Motor neuron (in vitro differentiated cells): ENCODE measurements at regions not wholly inside any gene's neighbourhood (a gene's known extent, or its start where the extent isn't known, plus 50 kb on each side); places are given as distances from the start of the nearest gene placed in this dataset.

ENCODE experiments used
- ATAC-seq, 8 experiments: fragments of 200-7000 bp; cut with Tn5 transposase; replicated peaks in 6 of 8; 2 replicates each; pipeline ENCODE4 v1.8.0; 2021; ENCODE audit warnings: mild to moderate bottlenecking in 8 of 8, moderate library complexity in 8 of 8
- H3K27ac ChIP-seq, 2 donors: fragments of 250-450 bp; sonication (Bioruptor Pico); 2 replicates each; pipeline ENCODE4 v1.9.0; 2021; ENCODE audit warnings: antibody characterized with exemption in 2 of 2, mild to moderate bottlenecking in 2 of 2, moderate library complexity in 1 of 2
- H3K4me1 ChIP-seq, 2 donors: fragments of 250-450 bp; sonication (Bioruptor Pico); replicated peaks in 1 of 2; 2 replicates each; pipeline ENCODE4 v1.6.1; 2021; ENCODE audit warnings: antibody characterized with exemption in 2 of 2, mild to moderate bottlenecking in 2 of 2, moderate library complexity in 1 of 2
- H3K4me3 ChIP-seq, 5 donors: fragments of 250-450 bp; sonication (Bioruptor Pico); 2 replicates each; pipeline ENCODE4 v1.9.0; 2021; ENCODE audit warnings: antibody characterized with exemption in 5 of 5, mild to moderate bottlenecking in 5 of 5, moderate library complexity in 4 of 5
- WGBS, 10 experiments: fragments of 450-650 bp; shearing (Covaris generic); methylation state at CpG; one replicate each; pipeline ENCODE4 v1.0.0; 2022; 5-methylcytosine and 5-hydroxymethylcytosine counted together
- in situ Hi-C, 9 experiments: fragments of 400-800 bp; cut with MboI; loops; one replicate each; pipeline ENCODE4 v1.15.0; 2021; ENCODE audit warnings: low sequenced_read_pairs in 9 of 9, low pct_unique_long_range_greater_than_20kb in 2 of 9; ENCODE audit not compliant: unreplicated experiment in 9 of 9

- 35 to 100% (median 90%) methylated on average over 1 to 3 of the region's 5 CpGs; no CpG with 5 or more reads in 5 of the 10 experiments for WGBS, 10 experiments
- Histone ChIP-seq H3K4me3 (no peak overlapping the region), H3K27ac (no peak overlapping the region), H3K4me1 (no peaks in the 10 kb centered on the region)
- no peak for ATAC-seq
- in situ Hi-C loops, result no loop called here
Observed at GRCh38 chr20:24835195-24835594, 113.9 kb upstream of the CST7 start.

- in situ Hi-C loops, result no loop called here
- Histone ChIP-seq H3K4me1 (no peaks in the 10 kb centered on the region), H3K27ac (no peak overlapping the region), H3K4me3 (no peak overlapping the region)
- ATAC-seq, result no peak
- 100% methylated on average over 1 of the region's 3 CpGs; no CpG with 5 or more reads in 8 of the 10 experiments for WGBS, 10 experiments
Observed at GRCh38 chr20:24836041-24836533, 113.0 kb upstream of the CST7 start.

- Histone ChIP-seq H3K4me3 (no peak overlapping the region), H3K27ac (no peak overlapping the region), H3K4me1 (no peaks in the 10 kb centered on the region)
- WGBS, 10 experiments, result 60 to 85% (median 71%) methylated on average over 1 to 8 of the region's 9 CpGs; no CpG with 5 or more reads in 2 of the 10 experiments
- ATAC-seq, result no peak
- in situ Hi-C loops, result no loop called here
Observed at GRCh38 chr20:24836661-24837299, 112.3 kb upstream of the CST7 start.

GRCh38 chr20:24837781-24838450, 111.2 kb upstream of the CST7 start:
- H3K4me3 ChIP-seq, result no peak overlapping the region
- no peaks in the 10 kb centered on the region for H3K4me1 ChIP-seq
- H3K27ac ChIP-seq, result no peak overlapping the region
- in situ Hi-C loops, result no loop called here
- 70 to 100% (median 86%) methylated on average over 2 to 7 of the region's 7 CpGs; no CpG with 5 or more reads in 2 of the 10 experiments for WGBS, 10 experiments
- ATAC-seq, result no peak

GRCh38 chr20:24838546-24839535, 110.2 kb upstream of the CST7 start:
- Histone ChIP-seq H3K4me3 (no peak overlapping the region), H3K4me1 (no peaks in the 10 kb centered on the region), H3K27ac (no peak overlapping the region)
- 0 to 93% (median 70%) methylated on average over 1 to 7 of the region's 8 CpGs; no CpG with 5 or more reads in 1 of the 10 experiments for WGBS, 10 experiments
- in situ Hi-C loops, result no loop called here
- no peak for ATAC-seq

GRCh38 chr20:24840121-24840713, 108.9 kb upstream of the CST7 start:
- H3K4me3 ChIP-seq, result no peak overlapping the region
- in situ Hi-C loops, result no loop called here
- H3K27ac ChIP-seq, result no peak overlapping the region
- WGBS, 10 experiments, result 11 to 65% (median 50%) methylated on average over 1 to 8 of the region's 8 CpGs; no CpG with 5 or more reads in 3 of the 10 experiments
- ATAC-seq, result no peak
- H3K4me1 ChIP-seq, result no peaks in the 10 kb centered on the region

GRCh38 chr20:24842274-24842917, 106.7 kb upstream of the CST7 start:
- 33 to 84% (median 65%) methylated on average over 2 to 7 of the region's 12 CpGs; no CpG with 5 or more reads in 2 of the 10 experiments for WGBS, 10 experiments
- Histone ChIP-seq H3K4me3 (no peak overlapping the region), H3K4me1 (no peaks in the 10 kb centered on the region), H3K27ac (no peak overlapping the region)
- in situ Hi-C loops, result no loop called here
- peak in 3 of 8 experiments; percentile 38 to 72 (median 71) for ATAC-seq

GRCh38 chr20:24842918-24843715, 106.0 kb upstream of the CST7 start:
- Histone ChIP-seq H3K4me3 (no peak overlapping the region), H3K27ac (no peak overlapping the region), H3K4me1 (no peaks in the 10 kb centered on the region)
- WGBS, 10 experiments, result 25 to 93% (median 64%) methylated on average over 1 to 6 of the region's 7 CpGs
- no peak for ATAC-seq
- in situ Hi-C loops, result no loop called here

- no peak overlapping the region for H3K4me3 ChIP-seq
- in situ Hi-C loops, result no loop called here
- peaks cover 0 to 3% of the 10 kb centered on the region in 2 donors for H3K4me1 ChIP-seq
- no peak for ATAC-seq
- no peak overlapping the region for H3K27ac ChIP-seq
- WGBS, 10 experiments, result 0 to 73% (median 41%) methylated on average over 1 to 3 of the region's 5 CpGs; no CpG with 5 or more reads in 2 of the 10 experiments
Observed at GRCh38 chr20:24850176-24850575, 98.9 kb upstream of the CST7 start.

- H3K4me3 ChIP-seq, result no peak overlapping the region
- in situ Hi-C loops, result no loop called here
- peaks cover 0 to 3% of the 10 kb centered on the region in 2 donors for H3K4me1 ChIP-seq
- 43 to 93% (median 77%) methylated on average over 1 to 3 of the region's 3 CpGs for WGBS, 10 experiments
- H3K27ac ChIP-seq, result no peak overlapping the region
- ATAC-seq, result no peak
Observed at GRCh38 chr20:24851346-24852019, 97.6 kb upstream of the CST7 start.

- ATAC-seq, result no peak
- H3K4me1 ChIP-seq, result peaks cover 0 to 3% of the 10 kb centered on the region in 2 donors
- no peak overlapping the region for H3K27ac ChIP-seq
- WGBS, 10 experiments, result 14 to 64% (median 50%) methylated on average over 1 of the region's 1 CpG; no CpG with 5 or more reads in 3 of the 10 experiments
- in situ Hi-C loops, result no loop called here
- H3K4me3 ChIP-seq, result no peak overlapping the region
Observed at GRCh38 chr20:24853916-24854315, 95.2 kb upstream of the CST7 start.
